ENCODE measurements at regions not wholly inside any gene's neighbourhood (a gene's known extent, or its start where the extent isn't known, plus 50 kb on each side); places are given as distances from the start of the nearest gene placed in this dataset.
"Not testable (repeated sequence)": the region's sequence is repeated elsewhere in the genome, so short reads cannot be mapped to it uniquely, and the experiment has no call there.

DNA sequence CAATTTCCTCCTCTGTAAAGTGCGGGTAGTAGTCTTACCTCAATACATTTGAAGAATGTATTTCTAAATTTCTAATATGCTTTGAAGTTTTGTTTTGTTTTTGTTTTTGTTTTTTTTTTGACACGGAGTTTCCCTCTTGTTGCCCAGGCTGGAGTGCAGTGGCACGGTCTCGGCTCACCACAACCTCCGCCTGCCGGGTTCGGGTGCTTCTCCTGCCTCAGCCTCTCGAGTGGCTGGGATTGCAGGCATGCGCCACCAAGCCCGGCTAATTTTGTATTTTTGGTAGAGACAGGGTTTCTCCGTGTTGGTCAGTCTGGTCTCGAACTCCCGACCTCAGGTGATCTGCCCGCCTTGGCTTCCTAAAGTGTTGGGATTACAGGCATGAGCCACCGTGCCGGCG, 261.8 kb downstream of the RNF144A start:
- TF ChIP-seq, protein P1, sequence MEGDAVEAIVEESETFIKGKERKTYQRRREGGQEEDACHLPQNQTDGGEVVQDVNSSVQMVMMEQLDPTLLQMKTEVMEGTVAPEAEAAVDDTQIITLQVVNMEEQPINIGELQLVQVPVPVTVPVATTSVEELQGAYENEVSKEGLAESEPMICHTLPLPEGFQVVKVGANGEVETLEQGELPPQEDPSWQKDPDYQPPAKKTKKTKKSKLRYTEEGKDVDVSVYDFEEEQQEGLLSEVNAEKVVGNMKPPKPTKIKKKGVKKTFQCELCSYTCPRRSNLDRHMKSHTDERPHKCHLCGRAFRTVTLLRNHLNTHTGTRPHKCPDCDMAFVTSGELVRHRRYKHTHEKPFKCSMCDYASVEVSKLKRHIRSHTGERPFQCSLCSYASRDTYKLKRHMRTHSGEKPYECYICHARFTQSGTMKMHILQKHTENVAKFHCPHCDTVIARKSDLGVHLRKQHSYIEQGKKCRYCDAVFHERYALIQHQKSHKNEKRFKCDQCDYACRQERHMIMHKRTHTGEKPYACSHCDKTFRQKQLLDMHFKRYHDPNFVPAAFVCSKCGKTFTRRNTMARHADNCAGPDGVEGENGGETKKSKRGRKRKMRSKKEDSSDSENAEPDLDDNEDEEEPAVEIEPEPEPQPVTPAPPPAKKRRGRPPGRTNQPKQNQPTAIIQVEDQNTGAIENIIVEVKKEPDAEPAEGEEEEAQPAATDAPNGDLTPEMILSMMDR (IDR thresholded peaks at IDR 0.05), result not testable (repeated sequence)
- TF ChIP-seq POLR2A (IDR thresholded peaks at IDR 0.05), result not testable (repeated sequence)

Measured in adrenal gland (tissue), 5 donors.